HT-29 (cell line): ENCODE measurements at regions not wholly inside any gene's neighbourhood (a gene's known extent, or its start where the extent isn't known, plus 50 kb on each side); places are given as distances from the start of the nearest gene placed in this dataset.

Experiments
- DNase-seq: peaks from one replicate; pipeline ENCODE4 v3.0.0-alpha.2; 2015; ENCODE audit warnings: low spot score

DNA sequence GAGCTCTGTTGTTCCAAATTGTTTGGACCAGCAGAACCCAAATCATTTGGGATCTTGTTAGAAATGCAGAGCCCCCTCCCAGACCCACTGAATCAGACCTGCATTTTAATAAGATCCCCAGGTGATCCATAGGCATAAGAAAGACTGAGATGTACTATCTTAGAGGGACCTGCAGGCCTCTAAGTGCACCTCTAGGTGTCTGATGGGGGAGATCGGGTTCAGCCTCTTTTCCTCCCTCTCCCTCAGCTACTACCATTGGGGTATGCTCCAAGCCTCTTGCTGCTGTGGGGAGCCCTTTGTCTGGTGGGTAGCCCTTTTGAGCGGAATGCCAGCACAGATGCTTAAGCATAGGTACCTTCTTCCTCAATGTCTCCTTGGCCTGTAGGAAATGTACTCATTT, 63.8 kb upstream of the RPS6KA3 start:
- DNase-seq = no peak

DNA sequence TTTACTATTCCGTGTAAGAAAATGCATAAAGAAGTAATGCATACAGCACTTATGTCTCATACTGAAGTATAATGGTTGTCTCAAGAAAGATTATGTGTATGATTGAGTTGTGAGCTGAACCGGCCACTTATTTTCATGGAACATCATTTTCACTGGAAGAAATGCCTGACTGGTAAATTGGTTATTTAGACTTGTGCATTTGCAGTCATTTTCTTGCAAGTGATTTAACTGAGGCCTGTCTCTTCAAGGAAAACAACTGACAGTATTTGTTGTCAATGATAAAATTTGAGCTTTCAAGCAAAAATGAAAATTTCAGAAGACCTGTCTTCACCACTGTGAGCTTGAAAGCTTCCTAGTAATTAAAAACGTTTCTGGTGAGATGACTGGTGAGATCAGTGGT, 62.7 kb upstream of the RPS6KA3 start:
- no peak for DNase-seq

DNA sequence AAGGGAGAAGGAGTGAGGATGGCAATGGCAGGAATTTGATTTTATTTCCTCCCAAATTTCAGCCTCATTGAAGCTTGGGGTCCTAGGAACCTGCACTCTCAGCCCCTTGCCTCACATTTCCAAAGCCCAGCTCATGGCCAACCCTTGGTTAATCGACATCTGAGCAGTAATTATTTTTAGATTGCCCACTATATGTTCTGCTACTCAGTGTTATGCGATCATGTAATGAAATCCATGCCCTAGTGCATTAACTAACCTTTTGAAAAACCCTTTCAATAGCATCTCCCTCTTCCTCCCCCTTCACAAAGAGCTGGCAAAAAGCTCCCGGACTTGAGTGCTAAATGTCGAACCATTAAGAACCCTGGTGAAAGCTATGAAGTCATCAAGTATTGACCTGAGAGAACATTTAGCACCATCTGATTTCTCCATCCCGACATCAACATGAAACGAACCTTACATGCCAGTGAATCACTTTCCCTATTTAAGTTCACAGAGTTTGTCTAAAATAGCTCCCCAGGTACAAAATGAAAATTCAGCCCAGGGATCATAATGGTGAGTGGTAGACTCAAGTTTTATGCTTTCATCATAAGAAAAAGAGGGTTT, 59.2 kb upstream of the RPS6KA3 start:
- DNase-seq = no peak

DNA sequence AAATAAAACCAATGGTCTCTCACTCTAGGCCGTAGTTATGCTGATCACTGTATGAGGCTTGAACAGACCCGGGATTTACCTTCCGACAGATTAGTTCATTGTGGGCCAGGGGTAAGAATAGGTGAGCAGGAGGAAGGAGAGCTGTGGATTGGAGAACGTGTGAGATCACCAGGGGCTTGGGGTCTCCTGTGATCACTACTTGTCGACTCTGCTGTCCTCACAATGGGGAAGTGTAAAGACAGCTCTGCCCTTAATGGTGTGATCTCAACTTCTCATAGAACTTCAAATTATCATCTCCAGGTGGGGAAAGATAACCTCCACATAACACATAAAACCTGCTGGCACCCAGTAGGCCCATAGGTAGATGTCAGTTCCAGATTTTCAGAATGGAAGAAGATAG, 56.2 kb upstream of the RPS6KA3 start:
- DNase-seq = no peak

DNA sequence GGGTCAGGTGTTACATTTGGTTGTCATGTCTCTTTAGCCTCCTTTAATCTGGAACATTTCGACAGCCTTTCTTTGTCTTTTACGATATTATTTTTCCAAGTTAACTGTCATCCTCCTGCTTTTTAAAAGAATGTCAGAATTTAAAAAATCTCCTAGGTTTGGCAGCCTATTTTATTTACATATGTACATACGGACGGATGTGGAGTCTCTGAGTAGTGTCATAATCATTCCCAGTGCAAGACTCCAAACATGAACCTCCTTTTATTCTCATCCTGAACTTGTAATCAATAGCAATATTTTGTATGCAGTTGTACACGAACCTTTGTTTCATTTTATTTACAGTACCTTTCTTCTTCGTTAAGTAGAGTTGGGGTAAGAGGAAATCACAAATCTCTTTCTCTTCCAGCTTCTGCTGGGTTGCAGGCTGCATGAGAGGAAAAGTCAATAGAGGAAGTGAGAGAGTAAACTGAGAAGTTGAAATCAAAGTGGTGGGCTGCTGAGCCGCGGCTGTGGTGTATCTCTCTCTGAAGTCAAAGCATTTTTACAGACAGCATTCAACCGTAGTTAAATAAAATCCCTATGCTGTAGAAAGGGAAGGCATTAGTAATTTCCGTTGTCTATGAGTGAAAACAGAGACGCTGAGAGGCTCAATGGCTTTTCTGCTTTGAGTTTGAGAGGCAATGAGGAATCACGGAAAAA, 53.9 kb upstream of the RPS6KA3 start:
- DNase-seq = no peak

DNA sequence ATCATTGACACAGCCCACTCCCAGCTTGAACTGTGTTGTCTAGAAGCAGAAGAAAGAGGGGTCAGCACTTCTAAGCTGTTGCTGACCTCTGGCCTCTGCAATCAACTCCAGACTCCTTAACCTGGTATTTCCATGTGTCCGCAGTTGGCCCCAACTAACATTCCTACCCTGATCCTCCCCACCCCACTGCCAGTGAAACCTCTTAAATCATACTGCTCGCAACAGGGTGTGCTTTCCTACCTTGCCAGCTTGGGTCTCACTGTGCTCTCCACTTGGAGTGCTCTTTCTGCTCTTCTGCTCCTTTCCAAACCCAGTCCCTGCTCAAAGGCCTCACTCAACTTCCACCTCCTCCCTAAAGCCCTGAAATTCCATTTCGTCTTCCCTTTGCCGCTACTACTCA, 52.3 kb upstream of the RPS6KA3 start:
- no peak for DNase-seq

DNA sequence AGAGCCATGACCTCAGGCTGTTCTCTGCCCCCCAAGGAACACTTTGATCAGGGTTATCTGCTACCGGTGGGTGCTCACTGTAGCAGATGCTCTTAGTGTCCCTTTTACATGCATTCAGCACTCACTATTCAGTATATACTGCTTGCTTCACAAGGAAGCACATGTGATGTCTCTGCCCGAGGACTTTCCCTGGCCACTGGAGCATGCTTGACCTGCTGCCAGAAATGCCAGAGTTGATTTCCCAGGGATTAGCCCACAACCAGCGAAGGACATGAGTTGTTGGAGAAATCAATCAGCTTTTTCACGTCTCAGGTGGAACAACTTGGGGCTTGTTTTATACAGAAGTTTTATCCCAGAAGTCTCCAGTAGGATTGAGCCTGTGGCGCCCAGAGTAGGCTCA, 51.2 kb upstream of the RPS6KA3 start:
- no peak for DNase-seq
